Naive thymus-derived CD4-positive, alpha-beta T cell (primary cell): ENCODE measurements at regions not wholly inside any gene's neighbourhood (a gene's known extent, or its start where the extent isn't known, plus 50 kb on each side); places are given as distances from the start of the nearest gene placed in this dataset.
"Not testable (repeated sequence)": the region's sequence is repeated elsewhere in the genome, so short reads cannot be mapped to it uniquely, and the experiment has no call there.

Experiments
- ATAC-seq: fragments of 150-1000 bp; cut with Tn5 transposase; 2 replicates; pipeline ENCODE4 v1.10.0; 2021; ENCODE audit warnings: mild to moderate bottlenecking, moderate library complexity
- CTCF ChIA-PET: fragments of 350-600 bp; sonication (Branson Sonifier 250); formaldehyde crosslinking; loops from one replicate; lab custom pipeline; 2021; ENCODE audit warnings: antibody characterized with exemption; lab: Charles Lee
- POLR2A ChIA-PET: fragments of 350-600 bp; sonication (Branson Sonifier 250); formaldehyde crosslinking; loops from one replicate; lab custom pipeline; 2021; ENCODE audit warnings: antibody characterized with exemption, inconsistent platforms; lab: Charles Lee
- DNase-seq, 9 donors: peaks; one replicate each; pipeline versions ENCODE4 v3.0.0 to v3.0.0-alpha.2; 2020 to 2022; ENCODE audit warnings: mixed read lengths in 1 of 9
- H3K27ac ChIP-seq: one replicate; pipeline ENCODE4 v1.7.0; 2013; ENCODE audit warnings: mild to moderate bottlenecking, low read depth, low read length, moderate library complexity
- H3K27me3 ChIP-seq, 2 donors: one replicate each; pipeline ENCODE4 v1.7.0; 2013; ENCODE audit warnings: low read length in 2 of 2, mild to moderate bottlenecking in 2 of 2, moderate library complexity in 2 of 2; ENCODE audit not compliant: control insufficient read depth in 2 of 2, insufficient read depth in 2 of 2
- H3K36me3 ChIP-seq, 3 experiments: 1 replicate in 2 of 3; 2 replicates in 1 of 3; pipeline ENCODE4 v1.7.0; 2013; ENCODE audit warnings: low read length in 3 of 3, mild to moderate bottlenecking in 3 of 3, moderate library complexity in 1 of 3; ENCODE audit not compliant: insufficient read depth in 3 of 3, control insufficient read depth in 2 of 3
- H3K4me1 ChIP-seq, 2 donors: one replicate each; pipeline ENCODE4 v1.7.0; 2013; ENCODE audit warnings: low read length in 2 of 2, mild to moderate bottlenecking in 2 of 2, moderate library complexity in 1 of 2; ENCODE audit not compliant: control insufficient read depth in 2 of 2, insufficient read depth in 2 of 2
- H3K4me3 ChIP-seq: 2 replicates; pipeline ENCODE4 v1.7.0; 2013; ENCODE audit warnings: mild to moderate bottlenecking, low read length
- H3K9me3 ChIP-seq, 3 experiments: 1 replicate in 2 of 3; 2 replicates in 1 of 3; pipeline ENCODE4 v1.7.0; 2013; ENCODE audit warnings: low read length in 3 of 3; ENCODE audit not compliant: control insufficient read depth in 2 of 3
- H3K27ac Mint-ChIP-seq, 9 donors: one replicate each; pipeline ENCODE4 v1.8.0; 2020 to 2022; ENCODE audit warnings: mixed read lengths in 9 of 9, mild to moderate bottlenecking in 8 of 9, moderate library complexity in 5 of 9, inconsistent platforms in 2 of 9
- H3K27me3 Mint-ChIP-seq, 5 donors: one replicate each; pipeline ENCODE4 v1.8.0; 2021 to 2022; ENCODE audit warnings: mixed read lengths in 5 of 5, mild to moderate bottlenecking in 1 of 5
- H3K36me3 Mint-ChIP-seq, 5 donors: one replicate each; pipeline ENCODE4 v1.8.0; 2020 to 2022; ENCODE audit warnings: mixed read lengths in 5 of 5, mild to moderate bottlenecking in 3 of 5, inconsistent platforms in 1 of 5
- H3K4me1 Mint-ChIP-seq, 7 donors: one replicate each; pipeline ENCODE4 v1.8.0; 2020 to 2022; ENCODE audit warnings: mixed read lengths in 7 of 7, mild to moderate bottlenecking in 3 of 7, inconsistent platforms in 1 of 7
- H3K4me3 Mint-ChIP-seq, 10 donors: one replicate each; pipeline ENCODE4 v1.8.0; 2020 to 2022; ENCODE audit warnings: mild to moderate bottlenecking in 10 of 10, mixed read lengths in 10 of 10, moderate library complexity in 6 of 10, inconsistent platforms in 2 of 10
- H3K9me3 Mint-ChIP-seq, 11 donors: one replicate each; pipeline ENCODE4 v1.8.0; 2020 to 2022; ENCODE audit warnings: mixed read lengths in 11 of 11, mild to moderate bottlenecking in 4 of 11, inconsistent platforms in 1 of 11, moderate library complexity in 1 of 11
- intact Hi-C, 2 donors: fragments of 100-400 bp; cut with micrococcal nuclease; formaldehyde crosslinking; loops; one replicate each; pipeline ENCODE4 v1.15.1; 2023

DNA sequence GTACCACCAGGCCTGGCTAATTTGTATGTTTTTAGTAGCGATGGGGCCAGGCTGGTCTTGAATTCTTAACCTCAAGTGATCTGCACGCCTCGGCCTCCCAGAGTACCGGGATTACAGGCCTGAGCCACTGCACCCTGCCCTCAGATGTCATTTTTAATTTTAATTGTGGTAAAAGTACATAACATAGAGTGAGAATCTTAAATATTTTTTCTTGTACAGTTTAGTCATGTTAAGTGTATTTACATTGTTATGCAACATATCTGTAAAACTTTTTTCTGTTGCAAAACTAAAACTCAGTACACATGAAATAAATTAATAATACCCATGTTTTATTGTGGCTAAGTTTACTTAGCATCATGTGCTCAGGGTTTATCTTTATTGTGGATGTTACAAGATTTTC lies 231.4 kb downstream of the ALG10 start:
- intact Hi-C loops = no loop called here
- H3K4me3 Mint-ChIP-seq = no peak overlapping the region
- Histone ChIP-seq H3K27me3 (no peaks in the 10 kb centered on the region), H3K36me3 (no peaks in the 10 kb centered on the region), H3K9me3 (no peaks in the 10 kb centered on the region), H3K4me1 (no peaks in the 10 kb centered on the region), H3K27ac (no peak overlapping the region), H3K4me3 (no peak overlapping the region)
- H3K27me3 Mint-ChIP-seq = peaks cover 0 to 7% (median 5%) of the 10 kb centered on the region in 5 donors
- ATAC-seq = no peak
- ChIA-PET CTCF (no interaction called here), POLR2A (no interaction called here)
- no peaks in the 10 kb centered on the region for H3K4me1 Mint-ChIP-seq
- H3K27ac Mint-ChIP-seq = no peak overlapping the region
- H3K9me3 Mint-ChIP-seq = peaks cover 0 to 6% (median 0%) of the 10 kb centered on the region in 11 donors
- no peaks in the 10 kb centered on the region for H3K36me3 Mint-ChIP-seq
- DNase-seq = no peak

- H3K27ac ChIP-seq = no peak overlapping the region
- intact Hi-C loops = no loop called here
- H3K9me3 Mint-ChIP-seq = peaks cover 0 to 2% (median 0%) of the 10 kb centered on the region in 11 donors
- no peaks in the 10 kb centered on the region for H3K4me1 Mint-ChIP-seq
- no peak for DNase-seq
- no peak overlapping the region for H3K4me3 Mint-ChIP-seq
- H3K36me3 ChIP-seq = no peaks in the 10 kb centered on the region
- POLR2A ChIA-PET = no interaction called here
- no peak for ATAC-seq
- H3K27ac Mint-ChIP-seq = no peak overlapping the region
- H3K4me3 ChIP-seq = no peak overlapping the region
- no peaks in the 10 kb centered on the region for H3K9me3 ChIP-seq
- H3K36me3 Mint-ChIP-seq = no peaks in the 10 kb centered on the region
- H3K27me3 Mint-ChIP-seq = peaks cover 0 to 7% (median 0%) of the 10 kb centered on the region in 5 donors
- CTCF ChIA-PET = no interaction called here
- H3K4me1 ChIP-seq = no peaks in the 10 kb centered on the region
- no peaks in the 10 kb centered on the region for H3K27me3 ChIP-seq
Observed at GRCh38 chr12:34257093-34257492, 234.8 kb downstream of the ALG10 start.

- peaks cover 0 to 15% (median 5%) of the 10 kb centered on the region in 11 donors for H3K9me3 Mint-ChIP-seq
- H3K27me3 ChIP-seq, CTCF ChIA-PET, H3K4me1 Mint-ChIP-seq, intact Hi-C loops, H3K9me3 ChIP-seq, H3K4me3 Mint-ChIP-seq, H3K36me3 ChIP-seq, H3K27ac Mint-ChIP-seq, POLR2A ChIA-PET, DNase-seq, H3K4me3 ChIP-seq, H3K27ac ChIP-seq, H3K4me1 ChIP-seq, H3K36me3 Mint-ChIP-seq, ATAC-seq: not testable (repeated sequence)
- peaks cover 0 to 11% (median 5%) of the 10 kb centered on the region in 5 donors for H3K27me3 Mint-ChIP-seq
Observed at GRCh38 chr12:34262140-34262539, 239.8 kb downstream of the ALG10 start.

- Histone ChIP-seq H3K4me3 (no peak overlapping the region), H3K9me3 (no peaks in the 10 kb centered on the region), H3K4me1 (no peaks in the 10 kb centered on the region), H3K36me3 (no peaks in the 10 kb centered on the region), H3K27me3 (no peaks in the 10 kb centered on the region), H3K27ac (no peak overlapping the region)
- ChIA-PET CTCF (no interaction called here), POLR2A (no interaction called here)
- H3K4me1 Mint-ChIP-seq = no peaks in the 10 kb centered on the region
- intact Hi-C loops = no loop called here
- H3K36me3 Mint-ChIP-seq = no peaks in the 10 kb centered on the region
- H3K27ac Mint-ChIP-seq = no peak overlapping the region
- ATAC-seq = no peak
- H3K4me3 Mint-ChIP-seq = no peak overlapping the region
- H3K27me3 Mint-ChIP-seq = peaks cover 0 to 15% (median 5%) of the 10 kb centered on the region in 5 donors
- H3K9me3 Mint-ChIP-seq = peaks cover 0 to 19% (median 8%) of the 10 kb centered on the region in 11 donors
- DNase-seq = no peak
Observed at GRCh38 chr12:34264110-34264509, 241.8 kb downstream of the ALG10 start.

DNA sequence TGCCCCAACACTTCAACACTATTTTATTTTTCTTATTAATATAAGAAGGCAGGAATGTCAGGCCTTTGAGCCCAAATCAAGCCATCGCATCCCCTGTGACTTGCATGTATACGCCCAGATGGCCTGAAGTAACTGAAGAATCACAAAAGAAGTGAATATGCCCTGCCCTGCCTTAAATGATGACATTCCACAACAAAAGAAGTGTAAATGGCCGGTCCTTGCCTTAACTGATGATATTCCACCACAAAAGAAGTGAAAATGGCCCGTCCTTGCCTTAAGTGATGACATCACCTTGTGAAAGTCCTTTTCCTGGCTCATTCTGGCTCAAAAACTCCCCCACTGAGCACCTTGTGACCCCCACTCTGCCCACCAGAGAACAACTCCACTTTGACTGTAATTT lies 251.4 kb downstream of the ALG10 start:
- intact Hi-C loops, H3K4me3 Mint-ChIP-seq: not testable (repeated sequence)

GRCh38 chr12:34275129-34275528 lies 252.8 kb downstream of the ALG10 start:
- DNase-seq (no peak), ATAC-seq (no peak)
- no peaks in the 10 kb centered on the region for H3K4me1 Mint-ChIP-seq
- H3K27ac Mint-ChIP-seq = no peak overlapping the region
- H3K9me3 Mint-ChIP-seq = peaks cover 0 to 19% (median 7%) of the 10 kb centered on the region in 11 donors
- intact Hi-C loops = no loop called here
- Histone ChIP-seq H3K4me1 (no peaks in the 10 kb centered on the region), H3K27ac (no peak overlapping the region), H3K4me3 (no peak overlapping the region), H3K9me3 (no peaks in the 10 kb centered on the region), H3K27me3 (no peaks in the 10 kb centered on the region), H3K36me3 (no peaks in the 10 kb centered on the region)
- ChIA-PET CTCF (no interaction called here), POLR2A (no interaction called here)
- H3K4me3 Mint-ChIP-seq = no peak overlapping the region
- peaks cover 0 to 5% (median 0%) of the 10 kb centered on the region in 5 donors for H3K36me3 Mint-ChIP-seq
- peaks cover 0 to 8% (median 3%) of the 10 kb centered on the region in 5 donors for H3K27me3 Mint-ChIP-seq

More for the DNA sequence above, 251.4 kb downstream of the ALG10 start:
- H3K36me3 Mint-ChIP-seq, POLR2A ChIA-PET, H3K27me3 Mint-ChIP-seq, CTCF ChIA-PET, ATAC-seq, H3K4me1 ChIP-seq, H3K27ac Mint-ChIP-seq, H3K36me3 ChIP-seq, H3K27ac ChIP-seq, H3K4me1 Mint-ChIP-seq, DNase-seq, H3K4me3 ChIP-seq, H3K9me3 ChIP-seq, H3K27me3 ChIP-seq: not testable (repeated sequence)
- H3K9me3 Mint-ChIP-seq = peaks cover 0 to 16% (median 7%) of the 10 kb centered on the region in 11 donors

- no peak for ATAC-seq
Observed at GRCh38 chr12:34286483-34286882, 264.2 kb downstream of the ALG10 start.

More at GRCh38 chr12:34286483-34286882, 264.2 kb downstream of the ALG10 start:
- no peaks in the 10 kb centered on the region for H3K4me1 ChIP-seq
- intact Hi-C loops = no loop called here
- Mint-ChIP-seq H3K4me3 (no peak overlapping the region), H3K9me3 (peaks cover 7 to 64% (median 36%) of the 10 kb centered on the region in 11 donors), H3K4me1 (peaks cover 0 to 2% (median 0%) of the 10 kb centered on the region in 7 donors), H3K27me3 (peaks cover 0 to 6% (median 0%) of the 10 kb centered on the region in 5 donors), H3K27ac (no peak overlapping the region), H3K36me3 (peaks cover 0 to 17% (median 0%) of the 10 kb centered on the region in 5 donors)
- H3K27ac ChIP-seq = no peak overlapping the region
- no peaks in the 10 kb centered on the region for H3K36me3 ChIP-seq
- no peaks in the 10 kb centered on the region for H3K27me3 ChIP-seq
- CTCF ChIA-PET = no interaction called here
- H3K9me3 ChIP-seq = peaks cover 0 to 41% (median 0%) of the 10 kb centered on the region in 3 experiments
- no peak overlapping the region for H3K4me3 ChIP-seq
- DNase-seq = no peak
- POLR2A ChIA-PET = no interaction called here
